HTR-8/SVneo (cell line): ENCODE measurements at regions not wholly inside any gene's neighbourhood (a gene's known extent, or its start where the extent isn't known, plus 50 kb on each side); places are given as distances from the start of the nearest gene placed in this dataset.

ENCODE experiments used
- DNase-seq: peaks from one replicate; pipeline ENCODE4 v3.0.0; 2011; ENCODE audit warnings: low spot score, mixed read lengths; ENCODE audit not compliant: insufficient read length
- FAIRE-seq: peaks from 2 replicates; lab custom pipeline; 2011; peaks lifted over from hg19 to GRCh38; lab: Jason Lieb, UNC

- DNase-seq: no peak
- no peak for FAIRE-seq
These were observed 448.6 kb upstream of the RBFOX1 start for GRCh38 chr16:6884002-6884401.

GRCh38 chr16:6880263-6880662 lies 452.4 kb upstream of the RBFOX1 start:
- no peak for DNase-seq
- no peak for FAIRE-seq

DNA sequence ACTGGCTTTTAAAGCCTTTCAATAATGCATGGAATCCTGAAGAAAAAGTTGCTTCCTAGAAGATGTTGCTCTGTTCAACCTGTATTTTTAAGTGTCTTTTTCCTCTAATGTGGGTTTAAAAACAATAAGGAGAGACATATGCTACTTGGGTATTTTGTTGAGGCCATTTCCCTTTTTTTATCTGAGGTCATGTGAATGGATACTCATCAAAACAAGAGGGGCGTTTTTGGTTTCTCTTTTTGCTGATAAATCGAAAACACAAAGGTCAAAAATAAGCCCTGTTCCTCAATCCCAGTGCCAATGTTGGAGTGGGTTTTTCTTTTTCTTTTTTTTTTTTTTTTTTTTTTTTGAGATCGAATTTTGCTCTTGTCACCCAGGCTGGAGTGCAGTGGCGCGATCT lies 468.0 kb upstream of the RBFOX1 start:
- FAIRE-seq (no peak), DNase-seq (no peak)

DNA sequence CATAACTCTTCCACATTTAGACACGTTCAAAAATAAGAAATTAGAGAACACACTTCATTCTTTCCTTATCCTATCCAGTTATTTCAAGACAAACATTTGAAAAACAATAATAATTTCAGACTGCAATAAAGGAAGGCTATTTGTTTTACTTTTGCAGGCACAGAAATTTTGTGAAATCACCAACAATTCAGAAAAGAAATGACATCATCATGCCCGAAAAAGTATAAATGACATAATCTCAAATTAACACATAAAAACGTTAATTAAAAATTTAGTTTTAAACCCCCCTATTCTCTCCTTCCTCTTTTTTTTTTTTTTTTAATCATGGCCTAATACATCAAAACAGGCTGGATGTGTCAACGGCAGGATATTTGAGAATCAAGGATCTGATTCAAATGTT lies 468.4 kb upstream of the RBFOX1 start:
- DNase-seq (no peak), FAIRE-seq (no peak)

GRCh38 chr16:6863135-6863534 lies 469.5 kb upstream of the RBFOX1 start:
- FAIRE-seq (no peak), DNase-seq (no peak)

- DNase-seq: no peak
- FAIRE-seq: no peak
These were observed 470.7 kb upstream of the RBFOX1 start for GRCh38 chr16:6861815-6862477.

- no peak for DNase-seq
- no peak for FAIRE-seq
These were observed 471.4 kb upstream of the RBFOX1 start for GRCh38 chr16:6861135-6861814.

GRCh38 chr16:6857575-6857974 lies 475.1 kb upstream of the RBFOX1 start:
- no peak for FAIRE-seq
- DNase-seq: no peak

GRCh38 chr16:6856578-6856977 lies 476.1 kb upstream of the RBFOX1 start:
- FAIRE-seq: no peak
- DNase-seq: no peak

DNA sequence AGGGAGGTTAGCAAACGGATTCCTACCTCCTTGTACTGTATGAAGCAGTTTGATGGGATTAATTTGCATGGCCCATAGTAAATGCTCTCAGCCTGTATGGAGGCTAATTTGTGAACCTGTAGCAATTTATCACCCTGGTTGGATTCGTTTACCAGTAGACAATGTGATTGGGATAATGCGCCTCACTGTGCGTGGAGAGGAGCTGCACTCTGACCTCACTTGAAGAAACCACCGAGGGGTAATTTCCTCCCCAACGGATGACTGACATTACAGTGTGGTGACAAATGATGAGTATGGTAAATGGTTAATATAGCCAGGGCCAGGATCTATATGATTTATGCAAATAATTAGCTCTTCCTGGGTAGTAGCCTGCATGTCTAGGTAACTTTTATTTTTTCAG lies 479.1 kb upstream of the RBFOX1 start:
- DNase-seq (no peak), FAIRE-seq (no peak)

DNA sequence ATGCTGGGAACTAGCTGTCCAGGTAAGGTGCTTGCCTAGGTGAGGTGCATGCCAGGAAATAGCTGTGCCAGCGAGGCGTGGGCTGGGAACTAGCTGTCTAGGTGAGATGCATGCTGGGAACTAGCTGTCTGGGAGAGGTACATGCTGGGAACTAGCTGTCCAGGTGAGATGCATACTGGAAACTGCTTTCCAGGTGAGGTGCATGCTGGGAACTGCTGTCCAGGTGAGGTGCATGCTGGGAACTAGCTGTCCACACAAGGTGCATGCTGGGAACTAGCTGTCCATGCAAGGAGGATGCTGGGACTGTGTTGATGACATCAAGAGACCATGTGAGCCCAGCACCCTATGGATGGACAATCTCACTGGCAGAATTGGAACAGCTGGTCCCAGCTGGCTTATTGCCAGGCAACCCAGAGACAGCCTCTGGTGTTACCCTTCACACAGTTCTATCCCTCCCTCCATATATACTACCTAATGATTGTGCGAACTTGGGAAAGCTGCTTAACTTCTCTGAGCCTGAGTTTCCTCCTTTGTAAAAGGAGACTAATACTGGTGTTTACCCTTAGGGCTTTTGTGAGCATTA lies 479.9 kb upstream of the RBFOX1 start:
- FAIRE-seq (no peak), DNase-seq (no peak)

DNA sequence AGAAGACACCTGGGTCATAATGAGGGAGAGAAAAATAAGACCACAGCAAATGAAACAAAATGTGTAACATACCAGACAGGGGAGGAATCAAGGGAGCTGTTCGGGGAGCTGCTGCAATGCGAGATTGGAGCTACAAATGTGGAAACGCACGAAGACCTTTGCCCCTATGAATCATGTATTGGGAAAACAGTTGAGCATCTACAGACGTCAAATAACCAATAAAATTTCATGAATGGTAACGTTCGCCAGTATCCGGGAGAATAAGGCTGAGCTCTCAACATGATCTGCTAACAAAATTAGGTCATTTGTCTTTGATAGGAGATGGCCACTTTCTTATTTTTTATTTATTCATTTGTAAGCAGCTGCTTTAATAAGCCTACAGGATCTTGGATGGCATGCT lies 486.2 kb upstream of the RBFOX1 start:
- FAIRE-seq (no peak), DNase-seq (no peak)

DNA sequence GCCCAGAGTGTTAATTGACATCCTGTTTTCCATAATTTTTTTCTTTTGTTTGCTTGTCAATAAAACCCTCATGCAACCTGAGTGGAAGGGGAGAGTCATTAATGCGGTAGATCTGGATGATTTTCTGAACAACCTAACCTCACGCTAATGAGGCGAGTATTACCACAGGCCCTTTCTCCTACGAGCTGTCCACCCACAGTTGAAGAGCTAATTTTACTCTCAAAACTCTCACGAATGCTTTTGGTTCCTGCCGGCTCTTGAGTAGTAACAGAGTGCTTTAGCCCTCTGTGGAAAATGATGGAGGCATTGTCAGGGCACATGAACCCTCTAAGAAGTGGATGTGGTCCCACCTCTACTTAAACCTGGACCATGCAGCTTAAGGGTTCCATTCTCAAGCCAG lies 491.3 kb upstream of the RBFOX1 start:
- DNase-seq (no peak), FAIRE-seq (no peak)

- no peak for DNase-seq
- no peak for FAIRE-seq
These were observed 494.9 kb upstream of the RBFOX1 start for GRCh38 chr16:6837722-6838121.

GRCh38 chr16:6836766-6837165 lies 495.9 kb upstream of the RBFOX1 start:
- FAIRE-seq: no peak

GRCh38 chr16:6835941-6836340 lies 496.7 kb upstream of the RBFOX1 start:
- FAIRE-seq (no peak), DNase-seq (no peak)

More at GRCh38 chr16:6836766-6837165, 495.9 kb upstream of the RBFOX1 start:
- DNase-seq: no peak

GRCh38 chr16:6835516-6835915 lies 497.1 kb upstream of the RBFOX1 start:
- no peak for FAIRE-seq

DNA sequence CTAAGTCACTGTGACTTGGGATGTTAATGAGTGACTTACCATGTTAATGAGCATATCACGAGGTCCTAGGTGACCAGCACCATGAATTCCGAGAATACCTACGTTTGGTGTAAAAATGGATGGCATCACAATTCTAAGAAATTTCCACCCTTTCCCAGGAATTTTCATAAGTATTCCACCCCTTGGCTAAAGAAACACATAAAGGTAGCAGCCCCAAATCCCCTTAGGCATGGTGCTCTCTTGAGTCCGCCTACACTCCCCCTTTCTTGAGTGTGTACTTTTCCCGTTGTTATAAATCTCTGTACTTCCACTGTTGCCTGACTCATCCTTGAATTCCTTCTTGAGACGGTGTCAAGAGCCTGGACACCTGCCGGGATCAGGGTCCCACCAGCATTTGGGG lies 504.0 kb upstream of the RBFOX1 start:
- no peak for FAIRE-seq
- no peak for DNase-seq

More at GRCh38 chr16:6835516-6835915, 497.1 kb upstream of the RBFOX1 start:
- no peak for DNase-seq

DNA sequence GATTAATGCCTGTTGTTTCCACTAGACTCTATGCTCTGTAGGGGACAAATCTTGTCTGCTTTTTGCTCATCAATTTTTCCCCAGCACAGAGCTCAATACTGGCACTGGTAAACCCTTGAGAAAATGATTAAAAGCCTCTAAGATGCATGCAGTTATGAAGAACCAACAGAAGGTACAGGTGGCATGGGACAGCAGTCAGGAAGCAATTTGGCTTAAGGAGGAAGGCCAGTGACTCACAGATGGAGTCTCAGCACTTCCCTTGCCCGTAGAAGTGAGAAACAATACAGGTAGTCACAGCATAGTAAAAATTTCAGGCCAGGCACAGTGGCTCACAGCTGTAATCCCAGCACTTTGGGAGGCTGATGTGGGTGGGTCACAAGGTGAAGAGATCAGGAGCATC lies 504.7 kb upstream of the RBFOX1 start:
- FAIRE-seq (no peak), DNase-seq (no peak)

DNA sequence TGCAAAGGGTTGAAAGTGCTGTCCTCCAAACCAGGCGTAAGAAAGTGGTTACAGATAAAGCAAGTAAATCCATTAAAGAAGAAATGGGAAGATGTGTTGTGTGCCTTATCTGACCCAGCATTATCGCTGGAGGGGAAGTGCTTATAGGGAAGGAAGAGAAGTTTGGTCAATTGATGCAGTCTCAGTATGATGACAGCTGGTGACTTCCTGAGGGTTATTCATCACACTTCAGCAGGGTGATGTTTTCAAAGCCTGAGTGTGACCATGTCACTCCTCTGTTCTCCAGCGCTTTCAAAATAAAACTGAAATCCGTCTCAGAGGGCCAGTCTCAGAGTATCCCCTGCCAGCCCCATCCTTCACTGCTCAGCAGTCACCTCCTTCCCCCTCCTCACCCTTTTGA lies 505.4 kb upstream of the RBFOX1 start:
- FAIRE-seq: no peak
- DNase-seq: no peak

- FAIRE-seq (no peak), DNase-seq (no peak)
These were observed 510.6 kb upstream of the RBFOX1 start for GRCh38 chr16:6822041-6822440.

DNA sequence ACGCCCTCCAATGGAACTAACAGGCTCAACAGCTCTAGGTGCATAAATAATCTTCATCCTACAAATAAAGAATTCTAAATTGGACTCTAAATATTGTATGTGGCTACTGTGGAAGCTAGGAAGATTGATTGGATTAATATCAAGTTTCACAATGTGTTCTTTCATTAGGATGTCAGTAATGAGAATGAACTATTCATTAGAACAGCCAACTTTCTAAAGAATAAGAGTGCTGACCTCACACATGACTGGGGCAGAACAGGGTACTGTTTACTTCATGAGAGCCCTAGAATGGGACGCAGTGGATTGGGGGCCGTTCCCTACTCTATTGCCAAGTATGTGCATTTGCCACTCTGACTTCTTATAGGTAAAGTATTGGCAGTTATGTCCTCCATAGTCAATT lies 528.2 kb upstream of the RBFOX1 start:
- DNase-seq (no peak), FAIRE-seq (no peak)
